Bronchial epithelial cell (primary cell): ENCODE measurements at regions not wholly inside any gene's neighbourhood (a gene's known extent, or its start where the extent isn't known, plus 50 kb on each side); places are given as distances from the start of the nearest gene placed in this dataset.

Source experiments
- DNase-seq: peaks from one replicate; pipeline ENCODE4 v3.0.0-alpha.2; 2010; ENCODE audit warnings: low read depth
- FAIRE-seq: peaks from 2 replicates; lab custom pipeline; 2011; peaks lifted over from hg19 to GRCh38; lab: Jason Lieb, UNC
- H3K27me3 ChIP-seq: 2 replicates; pipeline ENCODE4 v1.5.1; 2011; ENCODE audit warnings: low read length; ENCODE audit not compliant: control insufficient read depth, insufficient read depth
- H3K36me3 ChIP-seq: 2 replicates; pipeline ENCODE4 v1.5.1; 2011; ENCODE audit warnings: low read length; ENCODE audit not compliant: control insufficient read depth, insufficient read depth
- H3K4me3 ChIP-seq: 2 replicates; pipeline ENCODE4 v1.5.1; 2011; ENCODE audit warnings: mild to moderate bottlenecking, low read depth, low read length, control low read depth
- TF ChIP-seq, protein P1 (sequence below): IDR thresholded peaks from 2 replicates; pipeline ENCODE4 v1.5.1; 2011; ENCODE audit warnings: mild to moderate bottlenecking, moderate library complexity, low read length, control low read depth, inconsistent platforms; ENCODE audit not compliant: insufficient read depth, severe bottlenecking

DNA sequence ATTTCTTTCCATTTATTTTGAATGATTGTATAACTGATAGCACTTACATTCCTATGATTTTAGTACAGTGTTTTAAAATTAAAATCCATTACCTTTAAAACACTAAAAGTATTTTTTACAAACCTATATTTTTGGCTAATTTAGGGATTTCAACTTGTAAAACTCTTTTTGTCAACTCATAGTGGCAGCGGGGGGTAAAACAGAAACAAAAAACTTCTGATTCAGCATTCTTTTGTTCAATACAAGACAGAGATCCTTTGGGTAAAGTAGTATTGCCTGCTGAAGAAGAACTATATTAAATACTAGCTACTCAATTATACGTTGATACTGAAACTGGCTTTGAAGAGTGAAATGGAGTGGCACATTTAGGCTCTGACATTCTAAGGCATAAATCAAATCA lies 437.4 kb upstream of the CDH19 start:
- H3K27me3 ChIP-seq, result no peaks in the 10 kb centered on the region
- no peak overlapping the region for H3K4me3 ChIP-seq
- no peaks in the 10 kb centered on the region for H3K36me3 ChIP-seq
- DNase-seq, result no peak
- TF ChIP-seq, protein P1, sequence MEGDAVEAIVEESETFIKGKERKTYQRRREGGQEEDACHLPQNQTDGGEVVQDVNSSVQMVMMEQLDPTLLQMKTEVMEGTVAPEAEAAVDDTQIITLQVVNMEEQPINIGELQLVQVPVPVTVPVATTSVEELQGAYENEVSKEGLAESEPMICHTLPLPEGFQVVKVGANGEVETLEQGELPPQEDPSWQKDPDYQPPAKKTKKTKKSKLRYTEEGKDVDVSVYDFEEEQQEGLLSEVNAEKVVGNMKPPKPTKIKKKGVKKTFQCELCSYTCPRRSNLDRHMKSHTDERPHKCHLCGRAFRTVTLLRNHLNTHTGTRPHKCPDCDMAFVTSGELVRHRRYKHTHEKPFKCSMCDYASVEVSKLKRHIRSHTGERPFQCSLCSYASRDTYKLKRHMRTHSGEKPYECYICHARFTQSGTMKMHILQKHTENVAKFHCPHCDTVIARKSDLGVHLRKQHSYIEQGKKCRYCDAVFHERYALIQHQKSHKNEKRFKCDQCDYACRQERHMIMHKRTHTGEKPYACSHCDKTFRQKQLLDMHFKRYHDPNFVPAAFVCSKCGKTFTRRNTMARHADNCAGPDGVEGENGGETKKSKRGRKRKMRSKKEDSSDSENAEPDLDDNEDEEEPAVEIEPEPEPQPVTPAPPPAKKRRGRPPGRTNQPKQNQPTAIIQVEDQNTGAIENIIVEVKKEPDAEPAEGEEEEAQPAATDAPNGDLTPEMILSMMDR, result no peak
- no peak for FAIRE-seq

DNA sequence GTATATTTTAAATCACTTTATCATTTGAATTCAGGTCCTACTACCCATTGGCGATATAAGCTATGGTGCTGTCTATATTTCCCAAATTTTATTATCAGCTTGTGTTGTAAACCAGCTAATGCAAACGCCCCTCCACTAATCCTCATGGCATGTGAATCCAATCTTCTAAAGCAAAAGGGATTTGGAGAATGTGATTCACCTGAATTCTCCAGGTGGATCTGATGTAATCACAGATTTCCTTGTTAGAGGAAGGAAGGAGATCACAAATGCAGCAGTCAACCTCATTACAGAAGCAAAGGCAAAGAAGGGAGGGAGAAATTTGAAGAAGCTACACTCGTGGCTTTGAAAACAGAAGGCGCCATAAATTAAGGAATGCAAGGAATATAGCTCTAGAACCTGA lies 431.1 kb upstream of the CDH19 start:
- Histone ChIP-seq H3K36me3 (no peaks in the 10 kb centered on the region), H3K4me3 (no peak overlapping the region), H3K27me3 (no peaks in the 10 kb centered on the region)
- DNase-seq, result peak; percentile 49
- FAIRE-seq, result no peak
- TF ChIP-seq, protein P1, result no peak

DNA sequence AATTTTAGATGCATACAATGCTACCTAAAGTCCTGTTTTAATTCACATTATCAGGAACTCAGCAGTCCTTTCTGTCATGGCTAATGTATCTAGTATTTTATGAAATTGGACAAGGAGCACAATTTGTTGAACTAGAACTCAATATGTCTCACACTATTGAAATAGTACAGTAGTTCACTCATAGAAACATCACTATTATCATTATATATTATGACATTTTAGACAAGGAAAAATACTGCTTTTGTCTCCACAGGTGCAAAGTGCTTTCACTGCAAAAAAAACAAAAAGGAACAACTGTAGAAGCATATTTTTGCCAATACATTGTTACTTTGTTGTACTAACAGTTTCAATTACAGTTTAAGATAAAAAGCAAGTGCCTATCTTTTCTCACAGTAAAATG lies 419.2 kb upstream of the CDH19 start:
- FAIRE-seq (no peak), DNase-seq (no peak)
- no peaks in the 10 kb centered on the region for H3K27me3 ChIP-seq
- TF ChIP-seq, protein P1, result no peak
- H3K4me3 ChIP-seq, result no peak overlapping the region
- no peaks in the 10 kb centered on the region for H3K36me3 ChIP-seq

DNA sequence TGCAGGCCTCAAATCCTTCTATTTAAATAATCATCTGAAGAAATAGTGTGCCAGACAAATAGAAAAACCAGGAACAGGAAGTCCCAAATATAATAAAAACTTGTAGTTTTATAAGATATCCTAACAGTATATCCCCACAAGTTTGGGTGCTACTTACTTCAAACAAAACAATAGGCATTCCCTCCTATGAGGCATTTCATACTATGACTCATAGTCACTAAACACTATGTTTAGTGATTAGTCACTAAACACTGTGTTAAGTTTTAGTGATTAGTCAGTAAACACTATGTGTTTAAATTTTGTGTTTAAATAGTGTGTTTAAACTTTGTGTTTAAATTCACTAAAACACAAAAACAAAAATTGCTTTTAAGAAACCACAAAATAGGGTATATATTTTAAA lies 407.0 kb upstream of the CDH19 start:
- FAIRE-seq, result no peak
- no peaks in the 10 kb centered on the region for H3K36me3 ChIP-seq
- TF ChIP-seq, protein P1, result no peak
- H3K27me3 ChIP-seq, result no peaks in the 10 kb centered on the region
- no peak overlapping the region for H3K4me3 ChIP-seq
- DNase-seq, result peak; percentile 92

DNA sequence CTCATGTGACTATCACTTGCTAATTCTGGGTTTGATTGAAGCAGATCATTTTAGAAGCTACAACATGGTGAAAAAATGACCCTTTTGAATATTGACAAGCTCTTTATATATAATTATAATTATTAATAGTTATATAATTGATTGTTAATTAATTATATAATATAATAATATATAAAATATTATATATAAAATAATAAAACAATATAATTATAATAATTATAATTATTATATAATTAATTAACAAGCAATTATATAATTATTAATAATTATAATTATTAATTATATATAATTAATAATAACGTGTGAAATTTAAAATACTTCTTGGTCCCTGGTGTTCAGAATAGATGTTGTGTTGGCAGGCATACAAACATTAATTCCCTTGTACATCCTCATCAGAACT lies 404.1 kb upstream of the CDH19 start:
- H3K4me3 ChIP-seq, result no peak overlapping the region
- H3K27me3 ChIP-seq, result no peaks in the 10 kb centered on the region
- no peak for DNase-seq
- no peaks in the 10 kb centered on the region for H3K36me3 ChIP-seq
- TF ChIP-seq, protein P1, result no peak
- FAIRE-seq, result no peak

DNA sequence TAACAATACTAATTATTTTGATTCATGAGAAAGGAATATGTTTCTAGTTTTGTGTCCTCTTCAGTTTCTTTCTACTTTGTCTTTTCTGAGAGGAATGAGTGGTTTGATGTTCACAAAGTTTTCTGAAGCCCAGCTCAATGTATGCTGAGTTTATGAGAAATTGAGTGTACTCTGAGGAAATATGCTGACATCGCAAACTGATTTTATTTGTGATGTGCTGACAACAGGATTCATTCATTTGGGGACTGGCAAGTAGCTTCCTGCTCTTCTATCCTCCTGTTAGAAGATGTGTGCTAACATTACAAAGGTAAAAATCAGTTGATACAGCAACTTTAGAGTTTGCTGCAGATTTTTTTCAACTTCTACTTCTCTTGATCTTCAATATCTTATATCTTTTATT lies 403.2 kb upstream of the CDH19 start:
- DNase-seq (no peak), FAIRE-seq (no peak)
- Histone ChIP-seq H3K4me3 (no peak overlapping the region), H3K27me3 (no peaks in the 10 kb centered on the region), H3K36me3 (no peaks in the 10 kb centered on the region)
- TF ChIP-seq, protein P1, result no peak
